ENCODE measurements at regions not wholly inside any gene's neighbourhood (a gene's known extent, or its start where the extent isn't known, plus 50 kb on each side); places are given as distances from the start of the nearest gene placed in this dataset.

DNA sequence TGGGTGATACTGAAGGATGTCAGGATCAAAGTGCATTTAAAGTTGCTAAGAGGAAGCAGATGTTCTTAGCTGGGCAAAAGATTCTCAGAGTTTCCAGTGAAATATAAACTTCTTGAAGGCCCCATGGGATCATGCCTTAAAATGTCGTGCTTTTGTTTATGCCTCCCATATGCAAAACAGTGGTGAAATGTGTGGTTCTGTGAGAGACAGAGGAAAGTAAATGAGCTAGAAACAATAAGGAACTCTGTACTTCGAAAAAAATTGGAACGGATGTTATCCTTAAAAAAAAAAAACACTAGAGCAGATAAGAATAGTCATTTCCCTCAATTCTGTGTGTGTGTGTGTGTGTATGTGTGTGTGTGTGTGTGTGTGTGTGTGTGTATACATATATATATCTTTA is 497.0 kb upstream of the TBL1XR1 start:
- TF ChIP-seq POLR2AphosphoS5 (IDR thresholded peaks at IDR 0.05; ENCODE audit: borderline replicate concordance, low read depth, low read length), result no peak; the same call in 1 of the 2 replicates
- TF ChIP-seq FOXP2 (optimal IDR thresholded peaks at IDR 0.05; ENCODE audit: control extremely low read depth, extremely low read length, insufficient read depth), result peak; percentile 83
- TF ChIP-seq EZH2 (IDR thresholded peaks at IDR 0.05), result no peak

Data from SK-N-MC (cell line).